T-helper 1 cell (primary cell): ENCODE measurements at regions not wholly inside any gene's neighbourhood (a gene's known extent, or its start where the extent isn't known, plus 50 kb on each side); places are given as distances from the start of the nearest gene placed in this dataset.

Experiments
- DNase-seq, 5 donors: peaks; one replicate each; pipeline ENCODE4 v3.0.0-alpha.2; 2012 to 2020

- no peak for DNase-seq
Observed at GRCh38 chr11:30159546-30159945, 71.3 kb upstream of the FSHB start.

- no peak for DNase-seq
Observed at GRCh38 chr11:30165652-30166051, 65.2 kb upstream of the FSHB start.

GRCh38 chr11:30171661-30172060 is 59.2 kb upstream of the FSHB start:
- DNase-seq, result no peak

- no peak for DNase-seq
Observed at GRCh38 chr11:30172158-30172557, 58.7 kb upstream of the FSHB start.

- no peak for DNase-seq
Observed at GRCh38 chr11:30172883-30173311, 57.9 kb upstream of the FSHB start.

- no peak for DNase-seq
Observed at GRCh38 chr11:30174265-30175020, 56.4 kb upstream of the FSHB start.
